Embryonic facial prominence (tissue), 1 donor: ENCODE measurements at regions not wholly inside any gene's neighbourhood (a gene's known extent, or its start where the extent isn't known, plus 50 kb on each side); places are given as distances from the start of the nearest gene placed in this dataset.

Experiments used
- DNase-seq: peaks from one replicate; pipeline ENCODE4 v3.0.0-alpha.2; 2016; ENCODE audit errors: extremely low spot score

DNA sequence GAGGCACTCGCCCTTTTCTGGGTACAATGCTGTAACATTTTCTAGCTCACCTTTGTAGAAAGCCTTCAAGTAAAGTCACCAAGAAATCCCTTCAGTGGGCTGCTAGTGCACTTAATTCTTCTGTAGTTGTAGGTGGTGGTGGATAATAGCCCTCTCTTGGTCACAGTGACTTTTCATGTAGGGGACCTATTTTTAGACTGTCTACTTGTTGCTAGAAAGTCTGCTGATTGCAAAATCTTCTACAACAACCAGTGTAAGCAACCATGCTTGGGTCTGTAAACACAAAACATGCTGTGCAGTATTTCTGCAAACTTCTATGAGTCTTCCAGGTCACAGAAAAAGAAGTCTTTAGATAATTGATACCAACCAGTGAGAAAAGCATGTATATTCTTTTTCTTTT lies 55.6 kb downstream of the PBDC1 start:
- no peak for DNase-seq

DNA sequence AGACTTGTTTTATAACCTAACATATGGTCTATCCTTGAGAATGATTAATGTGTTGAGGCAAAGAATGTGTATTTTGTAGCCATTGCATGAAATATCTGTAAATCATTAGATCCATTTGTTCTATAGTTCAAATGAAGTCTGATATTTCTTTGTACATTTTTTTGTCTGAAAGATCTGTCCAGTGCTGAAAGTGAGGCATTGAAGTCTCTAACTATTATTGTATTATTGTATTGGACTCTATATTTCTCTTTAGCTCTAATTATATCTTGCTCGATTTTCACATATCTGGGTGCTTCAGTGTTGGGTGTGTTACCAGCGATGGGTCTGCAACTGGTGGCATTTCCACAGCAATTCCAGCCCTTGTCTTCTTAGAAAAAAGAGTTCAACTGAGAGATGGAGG lies 76.0 kb downstream of the PBDC1 start:
- DNase-seq = no peak

DNA sequence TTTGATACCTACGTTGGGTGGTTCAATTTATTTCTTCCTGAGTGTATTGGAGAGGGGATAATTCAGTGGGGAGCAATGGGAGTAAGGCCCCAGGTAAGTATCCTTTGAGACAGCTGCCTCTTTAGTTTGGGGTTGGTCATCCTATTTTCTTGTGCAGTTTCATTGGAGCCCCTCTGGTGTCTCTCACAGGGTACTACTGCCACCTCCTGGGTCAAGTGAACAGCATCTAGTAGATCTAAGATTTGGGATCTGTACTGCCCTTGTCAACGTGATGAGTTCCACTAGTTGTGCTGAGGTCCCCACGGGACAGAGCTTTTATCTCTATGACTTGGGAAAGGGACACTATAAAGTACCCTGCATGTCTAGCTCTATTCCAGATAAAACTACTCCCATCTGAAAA lies 80.6 kb downstream of the PBDC1 start:
- no peak for DNase-seq

DNA sequence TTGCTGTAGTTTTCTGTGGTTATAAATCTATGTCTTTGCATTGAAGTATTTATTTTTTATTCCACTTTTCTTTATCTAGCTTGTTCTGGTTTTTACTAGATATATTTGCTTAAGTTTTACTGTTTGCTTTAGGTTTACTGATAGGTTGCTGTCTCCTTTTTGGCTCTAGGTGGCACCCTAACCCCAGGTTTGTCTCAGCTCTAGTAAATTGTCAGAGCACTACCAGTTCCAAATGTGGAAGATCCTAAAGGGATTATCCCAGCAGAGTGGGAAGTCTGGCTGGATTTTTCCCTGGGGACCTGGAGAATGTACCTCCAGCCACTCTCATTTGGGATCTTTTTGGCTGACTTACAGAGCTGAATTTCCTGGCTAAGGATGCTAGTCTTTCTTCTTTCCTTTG lies 106.1 kb downstream of the PBDC1 start:
- DNase-seq = peak; percentile 6
